DOHH2 (cell line): ENCODE measurements at regions not wholly inside any gene's neighbourhood (a gene's known extent, or its start where the extent isn't known, plus 50 kb on each side); places are given as distances from the start of the nearest gene placed in this dataset.

Experiments
- H3F3A ChIP-seq: fragments of 200-600 bp; sonication (generic), shearing (Covaris generic); 2 replicates; pipeline ENCODE4 v1.6.0; 2016; ENCODE audit warnings: antibody characterized with exemption, mild to moderate bottlenecking; ENCODE audit not compliant: control insufficient read depth, insufficient read depth
- H3K27ac ChIP-seq: fragments of 200-600 bp; sonication (generic); 2 replicates; pipeline ENCODE4 v1.5.1; 2014; ENCODE audit warnings: low read depth, mild to moderate bottlenecking, low read length, moderate library complexity
- H3K27me3 ChIP-seq: fragments of 200-600 bp; sonication (generic); 2 replicates; pipeline ENCODE4 v1.6.1; 2014; ENCODE audit warnings: mild to moderate bottlenecking, low read length, mixed read lengths; ENCODE audit not compliant: control insufficient read depth
- H3K36me3 ChIP-seq: fragments of 200-600 bp; sonication (generic); 2 replicates; pipeline ENCODE4 v1.6.1; 2014; ENCODE audit warnings: mild to moderate bottlenecking, low read length, moderate library complexity, mixed read lengths; ENCODE audit not compliant: control insufficient read depth
- H3K4me1 ChIP-seq: fragments of 200-600 bp; sonication (generic); 2 replicates; pipeline ENCODE4 v1.6.1; 2014; ENCODE audit warnings: mild to moderate bottlenecking, low read length, mixed read lengths; ENCODE audit not compliant: control insufficient read depth
- H3K4me2 ChIP-seq: fragments of 200-600 bp; sonication (generic); 2 replicates; pipeline ENCODE4 v1.6.0; 2014; ENCODE audit warnings: mild to moderate bottlenecking, low read length, moderate library complexity
- H3K4me3 ChIP-seq: fragments of 200-600 bp; sonication (generic); 2 replicates; pipeline ENCODE4 v1.5.1; 2014; ENCODE audit warnings: mild to moderate bottlenecking, low read length, mixed read lengths
- H3K79me2 ChIP-seq: fragments of 200-600 bp; sonication (generic); 2 replicates; pipeline ENCODE4 v1.6.1; 2014; ENCODE audit warnings: mild to moderate bottlenecking, low read length, mixed read lengths; ENCODE audit not compliant: control insufficient read depth
- H3K9me2 ChIP-seq: fragments of 200-600 bp; sonication (generic); replicated peaks from 2 replicates; pipeline ENCODE4 v1.6.1; 2014; ENCODE audit warnings: mild to moderate bottlenecking, low read length, mixed read lengths; ENCODE audit not compliant: control insufficient read depth
- H3K9me3 ChIP-seq: fragments of 200-600 bp; sonication (generic); 2 replicates; pipeline ENCODE4 v1.6.1; 2014; ENCODE audit warnings: antibody characterized with exemption, low read length, mixed read lengths; ENCODE audit not compliant: control insufficient read depth, insufficient read depth
- H4K20me1 ChIP-seq: fragments of 200-600 bp; sonication (generic); 2 replicates; pipeline ENCODE4 v1.6.0; 2014; ENCODE audit warnings: low read depth, mild to moderate bottlenecking, antibody characterized with exemption, low read length, moderate library complexity; ENCODE audit not compliant: control insufficient read depth, insufficient read depth
- CTCF ChIP-seq: fragments of 200-600 bp; sonication (generic); IDR thresholded peaks from one replicate; pipeline ENCODE4 v1.5.1; 2014; ENCODE audit warnings: antibody characterized with exemption, mild to moderate bottlenecking, low read depth, low read length; ENCODE audit not compliant: poor library complexity, severe bottlenecking
- EZH2phosphoT487 ChIP-seq: fragments of 200-600 bp; sonication (generic); IDR thresholded peaks from 2 replicates; pipeline ENCODE4 v1.6.1; 2017; ENCODE audit warnings: borderline replicate concordance, mild to moderate bottlenecking, antibody characterized with exemption, low read length, moderate library complexity, mixed read lengths

GRCh38 chr10:83127942-83128575 lies 1011.2 kb upstream of the GHITM start:
- no peak for TF ChIP-seq EZH2phosphoT487
- no peak for TF ChIP-seq CTCF
- Histone ChIP-seq H3K79me2 (no peaks in the 10 kb centered on the region), H3K4me1 (no peaks in the 10 kb centered on the region), H3K27ac (no peak overlapping the region), H3K4me2 (no peak overlapping the region), H3F3A (no peaks in the 10 kb centered on the region), H3K36me3 (no peaks in the 10 kb centered on the region), H3K4me3 (no peak overlapping the region), H3K27me3 (no peaks in the 10 kb centered on the region), H4K20me1 (no peaks in the 10 kb centered on the region), H3K9me2 (no peaks in the 10 kb centered on the region), H3K9me3 (no peaks in the 10 kb centered on the region)

GRCh38 chr10:83140811-83141210 lies 998.5 kb upstream of the GHITM start:
- Histone ChIP-seq H3K4me2 (no peak overlapping the region), H3K36me3 (no peaks in the 10 kb centered on the region), H3K9me2 (no peaks in the 10 kb centered on the region), H3K27ac (no peak overlapping the region), H3K4me1 (no peaks in the 10 kb centered on the region), H3K4me3 (no peak overlapping the region), H3K27me3 (no peaks in the 10 kb centered on the region), H3F3A (no peaks in the 10 kb centered on the region), H3K9me3 (no peaks in the 10 kb centered on the region), H3K79me2 (no peaks in the 10 kb centered on the region), H4K20me1 (no peaks in the 10 kb centered on the region)
- TF ChIP-seq CTCF (no peak), EZH2phosphoT487 (no peak)

- Histone ChIP-seq H3K9me3 (no peaks in the 10 kb centered on the region), H3F3A (no peaks in the 10 kb centered on the region), H3K9me2 (no peaks in the 10 kb centered on the region), H3K36me3 (no peaks in the 10 kb centered on the region), H3K4me2 (no peak overlapping the region), H3K27me3 (no peaks in the 10 kb centered on the region), H3K79me2 (no peaks in the 10 kb centered on the region), H3K4me3 (no peak overlapping the region), H3K27ac (no peak overlapping the region), H3K4me1 (no peaks in the 10 kb centered on the region), H4K20me1 (no peaks in the 10 kb centered on the region)
- TF ChIP-seq CTCF = no peak
- TF ChIP-seq EZH2phosphoT487 = no peak
Observed at GRCh38 chr10:83142074-83142563, 997.2 kb upstream of the GHITM start.
